Suppressor macrophage treated with lipopolysaccharide for 4 hours (primary cell): ENCODE measurements at regions not wholly inside any gene's neighbourhood (a gene's known extent, or its start where the extent isn't known, plus 50 kb on each side); places are given as distances from the start of the nearest gene placed in this dataset.

Source experiments
- DNase-seq: peaks from one replicate; pipeline ENCODE4 v3.0.0-alpha.2; 2020

GRCh38 chr7:157482517-157483087, 145.8 kb downstream of the DNAJB6 start:
- no peak for DNase-seq

- no peak for DNase-seq
Observed at GRCh38 chr7:157483515-157483914, 146.7 kb downstream of the DNAJB6 start.

- DNase-seq = no peak
Observed at GRCh38 chr7:157483971-157484410, 147.2 kb downstream of the DNAJB6 start.

- DNase-seq = no peak
Observed at GRCh38 chr7:157484411-157485081, 147.7 kb downstream of the DNAJB6 start.

GRCh38 chr7:157485361-157485831, 148.6 kb downstream of the DNAJB6 start:
- no peak for DNase-seq

- DNase-seq = no peak
Observed at GRCh38 chr7:157486007-157486755, 149.4 kb downstream of the DNAJB6 start.

- no peak for DNase-seq
Observed at GRCh38 chr7:157487046-157487770, 150.4 kb downstream of the DNAJB6 start.

- no peak for DNase-seq
Observed at GRCh38 chr7:157488281-157488680, 151.5 kb downstream of the DNAJB6 start.

GRCh38 chr7:157488966-157489365, 152.2 kb downstream of the DNAJB6 start:
- no peak for DNase-seq
